ENCODE measurements at regions not wholly inside any gene's neighbourhood (a gene's known extent, or its start where the extent isn't known, plus 50 kb on each side); places are given as distances from the start of the nearest gene placed in this dataset.

GRCh38 chr6:153449279-153449678, 318.2 kb upstream of the RGS17 start:
- TF ChIP-seq CTCF (IDR thresholded peaks at IDR 0.05) = no peak
- no peak for TF ChIP-seq POLR2A (IDR thresholded peaks at IDR 0.05)
